GM23248 (cell line): ENCODE measurements at regions not wholly inside any gene's neighbourhood (a gene's known extent, or its start where the extent isn't known, plus 50 kb on each side); places are given as distances from the start of the nearest gene placed in this dataset.

Experiments used
- DNase-seq: peaks from one replicate; pipeline ENCODE4 v3.0.0-alpha.2; 2015
- H2AFZ ChIP-seq: fragments of 200-600 bp; sonication (generic); 2 replicates; pipeline ENCODE4 v1.6.1; 2016; ENCODE audit warnings: antibody characterized with exemption
- H3F3A ChIP-seq: fragments of 200-600 bp; sonication (generic); 2 replicates; pipeline ENCODE4 v1.6.1; 2016; ENCODE audit warnings: mild to moderate bottlenecking, antibody characterized with exemption, mixed run types; ENCODE audit not compliant: insufficient read depth
- H3K27ac ChIP-seq: fragments of 200-600 bp; sonication (generic); 2 replicates; pipeline ENCODE4 v1.5.1; 2016; ENCODE audit warnings: mild to moderate bottlenecking
- H3K27me3 ChIP-seq: fragments of 200-600 bp; sonication (generic); replicated peaks from 2 replicates; pipeline ENCODE4 v1.6.1; 2016; ENCODE audit warnings: mild to moderate bottlenecking; ENCODE audit not compliant: insufficient read depth
- H3K36me3 ChIP-seq: fragments of 200-600 bp; sonication (generic); 2 replicates; pipeline ENCODE4 v1.6.1; 2016; ENCODE audit warnings: low read depth, mild to moderate bottlenecking
- H3K4me1 ChIP-seq: fragments of 200-600 bp; sonication (generic); 2 replicates; pipeline ENCODE4 v1.6.1; 2016; ENCODE audit warnings: mild to moderate bottlenecking; ENCODE audit not compliant: insufficient read depth
- H3K4me2 ChIP-seq: fragments of 200-600 bp; sonication (generic); one replicate; pipeline ENCODE4 v1.6.1; 2016; ENCODE audit warnings: mild to moderate bottlenecking; ENCODE audit not compliant: unreplicated experiment
- H3K4me3 ChIP-seq: fragments of 200-600 bp; sonication (generic); 2 replicates; pipeline ENCODE4 v1.5.1; 2016; ENCODE audit warnings: mild to moderate bottlenecking
- H3K79me2 ChIP-seq: fragments of 200-600 bp; sonication (generic); 2 replicates; pipeline ENCODE4 v1.6.1; 2016; ENCODE audit warnings: mild to moderate bottlenecking; ENCODE audit not compliant: insufficient read depth
- H3K9ac ChIP-seq: fragments of 200-600 bp; sonication (generic); 2 replicates; pipeline ENCODE4 v1.6.1; 2016; ENCODE audit warnings: mild to moderate bottlenecking
- H3K9me2 ChIP-seq: fragments of 200-600 bp; sonication (generic); 2 replicates; pipeline ENCODE4 v1.6.1; 2016; ENCODE audit warnings: mixed run types, mild to moderate bottlenecking, moderate library complexity; ENCODE audit not compliant: insufficient read depth
- H3K9me3 ChIP-seq: fragments of 200-600 bp; sonication (generic); one replicate; pipeline ENCODE4 v1.6.1; 2017; ENCODE audit warnings: low read depth
- H4K20me1 ChIP-seq: fragments of 200-600 bp; sonication (generic); 2 replicates; pipeline ENCODE4 v1.6.0; 2016; ENCODE audit not compliant: insufficient read depth
- EZH2 ChIP-seq: fragments of 200-600 bp; sonication (generic); IDR thresholded peaks from 2 replicates; pipeline ENCODE4 v1.6.1; 2018; ENCODE audit warnings: antibody characterized with exemption, mild to moderate bottlenecking; ENCODE audit not compliant: insufficient read depth, poor library complexity, severe bottlenecking
- EZH2phosphoT487 ChIP-seq: fragments of 200-600 bp; sonication (generic); IDR thresholded peaks from 2 replicates; pipeline ENCODE4 v1.6.1; 2018; ENCODE audit warnings: antibody characterized with exemption, moderate library complexity, mild to moderate bottlenecking, low read depth; ENCODE audit not compliant: insufficient read depth
- WGBS, 2 experiments: methylation state at CpG; one replicate each; pipeline ENCODE4 v1.1.6; 2015 to 2017; ENCODE audit warnings: low lambda C conversion rate in 2 of 2, low coverage in 1 of 2; ENCODE audit errors: missing lambda C conversion rate in 2 of 2; 5-methylcytosine and 5-hydroxymethylcytosine counted together
- in situ Hi-C: fragments of 300-500 bp; cut with MboI; formaldehyde crosslinking; loops from 2 replicates; pipeline ENCODE4 v1.15.0; 2020

DNA sequence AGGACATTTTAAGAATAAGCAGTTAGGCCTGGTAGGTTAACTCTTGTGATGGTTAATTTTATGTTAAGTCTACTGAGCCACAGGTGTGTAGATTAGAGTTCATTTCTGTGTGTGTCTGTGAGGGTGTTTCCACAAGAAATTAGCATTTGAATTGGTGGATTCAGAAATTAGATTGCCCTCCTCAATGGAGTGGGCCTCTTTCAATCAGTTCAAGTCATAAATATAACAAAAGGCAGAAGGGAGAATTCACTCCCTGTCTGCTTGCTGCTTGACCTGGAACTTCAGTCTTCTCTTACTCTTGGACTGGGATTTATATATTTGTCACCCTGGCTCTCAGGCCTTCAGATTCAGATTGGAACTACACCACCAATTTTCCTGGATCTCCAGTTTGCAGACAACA lies 55.3 kb upstream of the POM121L12 start:
- H3F3A ChIP-seq = no peaks in the 10 kb centered on the region
- H3K27ac ChIP-seq = no peak overlapping the region
- TF ChIP-seq EZH2phosphoT487 = no peak
- H3K9me3 ChIP-seq = no peaks in the 10 kb centered on the region
- no peak overlapping the region for H2AFZ ChIP-seq
- no peak overlapping the region for H3K9ac ChIP-seq
- no peak overlapping the region for H3K4me3 ChIP-seq
- no peak for DNase-seq
- H3K36me3 ChIP-seq = no peaks in the 10 kb centered on the region
- no peaks in the 10 kb centered on the region for H3K4me1 ChIP-seq
- H3K79me2 ChIP-seq = no peaks in the 10 kb centered on the region
- H4K20me1 ChIP-seq = no peaks in the 10 kb centered on the region
- no peak overlapping the region for H3K4me2 ChIP-seq
- H3K27me3 ChIP-seq = no peaks in the 10 kb centered on the region
- H3K9me2 ChIP-seq = no peaks in the 10 kb centered on the region
- in situ Hi-C loops = no loop called here

DNA sequence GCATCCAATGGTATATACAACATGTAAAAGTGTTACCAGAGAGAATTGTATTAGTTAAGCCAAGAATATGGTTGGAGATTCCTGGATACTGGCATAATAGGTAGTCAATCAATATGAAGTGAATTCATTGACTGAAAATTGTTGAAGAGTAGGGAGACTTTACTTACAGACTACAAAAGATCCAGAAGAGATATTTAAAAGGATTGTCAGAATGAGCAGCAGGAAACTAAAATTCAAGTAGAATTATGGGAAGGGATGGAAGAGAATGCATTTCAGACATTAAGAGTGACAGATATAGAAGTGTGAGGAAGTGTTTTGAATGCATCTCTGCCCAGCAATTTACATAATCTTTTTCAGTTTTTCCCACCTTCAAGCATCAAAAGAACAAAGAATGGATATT lies 62.3 kb upstream of the POM121L12 start:
- Histone ChIP-seq H3K27ac (no peak overlapping the region), H4K20me1 (no peaks in the 10 kb centered on the region), H2AFZ (no peak overlapping the region), H3K4me1 (no peaks in the 10 kb centered on the region), H3K36me3 (no peaks in the 10 kb centered on the region), H3K9me2 (no peaks in the 10 kb centered on the region), H3K4me3 (no peak overlapping the region), H3F3A (no peaks in the 10 kb centered on the region), H3K9me3 (peaks cover 3% of the 10 kb centered on the region), H3K9ac (no peak overlapping the region), H3K27me3 (no peaks in the 10 kb centered on the region), H3K4me2 (no peak overlapping the region), H3K79me2 (no peaks in the 10 kb centered on the region)
- TF ChIP-seq EZH2 (no peak), EZH2phosphoT487 (no peak)
- in situ Hi-C loops = no loop called here
- no peak for DNase-seq

DNA sequence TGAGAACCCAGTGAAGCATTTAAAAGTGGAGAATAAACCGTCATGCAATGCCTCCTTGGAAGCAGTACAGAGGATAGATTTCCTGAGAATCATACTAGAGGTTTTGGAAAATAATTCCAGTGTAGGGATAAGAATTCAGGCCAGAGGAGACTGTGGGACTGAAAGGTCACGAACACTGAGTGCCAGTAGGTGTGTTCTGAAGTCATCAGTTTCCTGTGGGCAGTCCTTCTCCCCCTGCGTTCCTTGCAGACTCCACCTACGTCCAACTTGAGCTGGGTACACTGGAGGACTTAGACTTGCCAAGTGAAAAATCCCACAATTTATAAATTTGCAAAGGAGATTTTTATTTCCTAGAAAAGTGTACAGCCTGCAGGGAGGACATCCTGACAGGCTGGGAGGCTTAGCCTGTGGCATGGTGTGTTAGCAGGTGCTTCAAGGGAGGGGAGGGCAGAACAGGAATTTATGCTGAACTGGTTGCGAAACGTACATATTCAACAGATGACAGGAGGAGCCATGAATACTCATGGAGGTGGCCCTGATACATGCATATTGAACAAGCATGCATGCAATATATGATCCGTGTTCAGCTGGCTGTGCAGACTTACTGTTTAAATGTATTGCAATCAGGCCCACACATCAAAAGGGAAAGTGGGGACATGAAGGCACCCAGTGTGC lies 72.9 kb upstream of the POM121L12 start:
- in situ Hi-C loops = no loop called here
- Histone ChIP-seq H3K36me3 (no peaks in the 10 kb centered on the region), H3K4me2 (no peak overlapping the region)

DNA sequence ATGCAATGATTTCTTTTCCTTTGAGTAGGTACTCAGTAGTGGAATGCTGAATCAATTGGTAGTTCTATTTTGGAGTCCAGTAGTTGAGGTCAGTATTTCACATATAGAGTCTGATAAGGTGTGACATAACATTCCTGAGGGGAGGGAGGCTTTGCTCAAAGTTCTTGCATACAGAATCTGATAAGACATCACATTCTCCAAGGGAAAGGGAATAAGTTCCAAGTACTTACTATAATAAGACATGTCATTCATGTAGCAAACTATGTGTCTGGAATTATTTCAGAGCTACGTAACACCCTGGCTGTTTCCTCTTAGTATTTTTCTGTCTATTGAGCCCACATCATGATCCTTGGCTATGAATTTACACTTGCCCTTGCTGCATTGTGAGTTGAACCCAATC lies 74.3 kb upstream of the POM121L12 start:
- 0 to 3% methylated on average over 1 of the region's 1 CpG for WGBS, 2 experiments
- TF ChIP-seq EZH2phosphoT487 = no peak
- TF ChIP-seq EZH2 = no peak
- no peaks in the 10 kb centered on the region for H3K9me2 ChIP-seq
- H4K20me1 ChIP-seq = no peaks in the 10 kb centered on the region
- H3K79me2 ChIP-seq = no peaks in the 10 kb centered on the region
- no peak for DNase-seq
- no peak overlapping the region for H2AFZ ChIP-seq
- H3K4me3 ChIP-seq = no peak overlapping the region
- no peak overlapping the region for H3K9ac ChIP-seq
- H3K27ac ChIP-seq = no peak overlapping the region
- in situ Hi-C loops = no loop called here
- H3K4me2 ChIP-seq = no peak overlapping the region
- H3K9me3 ChIP-seq = no peaks in the 10 kb centered on the region
- no peaks in the 10 kb centered on the region for H3F3A ChIP-seq
- no peaks in the 10 kb centered on the region for H3K27me3 ChIP-seq
- no peaks in the 10 kb centered on the region for H3K36me3 ChIP-seq
- no peaks in the 10 kb centered on the region for H3K4me1 ChIP-seq

More for the DNA sequence above, 72.9 kb upstream of the POM121L12 start:
- no peak overlapping the region for H3K9ac ChIP-seq
- no peaks in the 10 kb centered on the region for H4K20me1 ChIP-seq
- H3K4me3 ChIP-seq = no peak overlapping the region
- H2AFZ ChIP-seq = no peak overlapping the region
- no peaks in the 10 kb centered on the region for H3K9me3 ChIP-seq
- TF ChIP-seq EZH2 (no peak), EZH2phosphoT487 (no peak)
- no peaks in the 10 kb centered on the region for H3K4me1 ChIP-seq
- no peaks in the 10 kb centered on the region for H3K9me2 ChIP-seq
- H3K79me2 ChIP-seq = no peaks in the 10 kb centered on the region
- no peak overlapping the region for H3K27ac ChIP-seq
- DNase-seq = no peak
- H3K27me3 ChIP-seq = no peaks in the 10 kb centered on the region
- WGBS, 2 experiments = 17 to 21% methylated on average over 7 of the region's 7 CpGs
- H3F3A ChIP-seq = no peaks in the 10 kb centered on the region

DNA sequence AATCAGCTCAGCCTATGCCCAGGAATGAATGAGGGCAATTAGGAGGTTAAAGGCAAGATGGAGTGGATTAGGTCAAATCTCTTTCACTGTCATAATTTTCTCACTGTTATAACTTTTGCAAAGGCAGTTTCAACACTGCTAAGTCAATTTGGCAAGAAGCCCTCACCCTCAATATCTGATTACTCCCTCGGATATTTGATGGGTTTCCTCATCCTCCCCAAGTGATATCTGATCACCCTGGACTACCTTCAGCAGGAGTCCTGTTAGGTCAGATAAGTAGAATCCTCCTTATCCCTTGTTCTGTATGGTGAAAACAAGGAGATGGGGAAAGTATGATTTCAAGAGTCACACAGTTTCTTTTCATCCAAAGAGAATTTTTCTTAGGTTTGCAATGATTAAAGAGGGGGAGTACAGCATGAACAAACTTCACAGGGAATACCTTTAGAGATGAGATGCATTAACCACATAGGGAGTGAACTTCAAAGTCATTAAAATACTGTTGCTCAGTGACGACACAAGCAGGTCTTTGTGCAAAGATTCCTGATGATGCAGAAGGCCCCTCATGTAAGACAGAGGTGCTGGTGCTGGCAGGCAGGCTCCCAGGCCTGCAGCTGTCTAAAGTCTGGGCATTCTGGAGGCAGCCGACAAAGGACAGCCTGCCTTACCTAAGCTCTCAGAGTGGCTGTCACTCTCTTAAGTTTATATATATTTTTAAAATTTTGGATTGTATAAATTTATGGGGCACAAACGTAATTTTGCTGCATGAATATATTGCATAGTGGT lies 75.4 kb upstream of the POM121L12 start:
- TF ChIP-seq EZH2 = no peak
- TF ChIP-seq EZH2phosphoT487 = no peak
- in situ Hi-C loops = no loop called here
- Histone ChIP-seq H3K4me3 (no peak overlapping the region), H3K27ac (no peak overlapping the region), H3K4me1 (no peaks in the 10 kb centered on the region), H3K27me3 (no peaks in the 10 kb centered on the region), H3K9me2 (no peaks in the 10 kb centered on the region), H3K9ac (no peak overlapping the region), H3K36me3 (no peaks in the 10 kb centered on the region), H4K20me1 (no peaks in the 10 kb centered on the region), H3K79me2 (no peaks in the 10 kb centered on the region), H2AFZ (no peak overlapping the region), H3K4me2 (no peak overlapping the region), H3K9me3 (no peaks in the 10 kb centered on the region), H3F3A (no peaks in the 10 kb centered on the region)
- no peak for DNase-seq
- WGBS, 2 experiments = 1 to 2% methylated on average over 4 of the region's 4 CpGs
